Activated T-cell treated with anti-CD3 and anti-CD28 coated beads, Interleukin-2, amount 50 U/mL, for 24 hours (primary cell): ENCODE measurements at regions not wholly inside any gene's neighbourhood (a gene's known extent, or its start where the extent isn't known, plus 50 kb on each side); places are given as distances from the start of the nearest gene placed in this dataset.

Experiments used
- DNase-seq: peaks from one replicate; pipeline ENCODE4 v3.0.0-alpha.2; 2020
- H3K27ac Mint-ChIP-seq: 2 replicates; pipeline ENCODE4 v1.8.0; 2020; ENCODE audit warnings: mild to moderate bottlenecking, mixed read lengths
- H3K27me3 Mint-ChIP-seq: 2 replicates; pipeline ENCODE4 v1.8.0; 2020; ENCODE audit warnings: mixed read lengths
- H3K36me3 Mint-ChIP-seq: 2 replicates; pipeline ENCODE4 v1.8.0; 2020; ENCODE audit warnings: low read depth, mixed read lengths
- H3K4me1 Mint-ChIP-seq: 2 replicates; pipeline ENCODE4 v1.8.0; 2020; ENCODE audit warnings: low read depth, mixed read lengths
- H3K4me3 Mint-ChIP-seq: 2 replicates; pipeline ENCODE4 v1.8.0; 2020; ENCODE audit warnings: mild to moderate bottlenecking, moderate library complexity, mixed read lengths
- H3K9me3 Mint-ChIP-seq: 2 replicates; pipeline ENCODE4 v1.8.0; 2020; ENCODE audit warnings: mixed read lengths

- Mint-ChIP-seq H3K27me3 (peaks cover 16% of the 10 kb centered on the region), H3K9me3 (no peaks in the 10 kb centered on the region), H3K27ac (no peak overlapping the region), H3K36me3 (no peaks in the 10 kb centered on the region), H3K4me1 (no peaks in the 10 kb centered on the region), H3K4me3 (no peak overlapping the region)
- no peak for DNase-seq
Measured at GRCh38 chr6:132973514-132973993, 159.2 kb downstream of the RPS12 start.

GRCh38 chr6:132974122-132974521 is 159.8 kb downstream of the RPS12 start:
- H3K27me3 Mint-ChIP-seq, result peaks cover 16% of the 10 kb centered on the region
- no peak overlapping the region for H3K4me3 Mint-ChIP-seq
- H3K27ac Mint-ChIP-seq, result no peak overlapping the region
- DNase-seq, result no peak
- H3K4me1 Mint-ChIP-seq, result no peaks in the 10 kb centered on the region
- H3K36me3 Mint-ChIP-seq, result no peaks in the 10 kb centered on the region
- H3K9me3 Mint-ChIP-seq, result no peaks in the 10 kb centered on the region

- DNase-seq, result no peak
- Mint-ChIP-seq H3K4me3 (no peak overlapping the region), H3K27me3 (peaks cover 15% of the 10 kb centered on the region), H3K36me3 (no peaks in the 10 kb centered on the region), H3K4me1 (no peaks in the 10 kb centered on the region), H3K27ac (no peak overlapping the region), H3K9me3 (no peaks in the 10 kb centered on the region)
Measured at GRCh38 chr6:132977413-132977812, 163.0 kb downstream of the RPS12 start.

GRCh38 chr6:132978685-132979084 is 164.3 kb downstream of the RPS12 start:
- H3K36me3 Mint-ChIP-seq, result no peaks in the 10 kb centered on the region
- no peaks in the 10 kb centered on the region for H3K9me3 Mint-ChIP-seq
- H3K27me3 Mint-ChIP-seq, result peaks cover 18% of the 10 kb centered on the region
- H3K4me3 Mint-ChIP-seq, result no peak overlapping the region
- H3K4me1 Mint-ChIP-seq, result no peaks in the 10 kb centered on the region
- H3K27ac Mint-ChIP-seq, result no peak overlapping the region
- no peak for DNase-seq

GRCh38 chr6:132993738-132994137 is 179.4 kb downstream of the RPS12 start:
- DNase-seq, result no peak
- Mint-ChIP-seq H3K4me1 (no peaks in the 10 kb centered on the region), H3K27ac (no peak overlapping the region), H3K9me3 (peaks cover 2% of the 10 kb centered on the region), H3K36me3 (no peaks in the 10 kb centered on the region), H3K27me3 (peaks cover 2% of the 10 kb centered on the region), H3K4me3 (no peak overlapping the region)

GRCh38 chr6:132995009-132995408 is 180.6 kb downstream of the RPS12 start:
- Mint-ChIP-seq H3K36me3 (no peaks in the 10 kb centered on the region), H3K27ac (no peak overlapping the region), H3K4me3 (no peak overlapping the region), H3K27me3 (no peaks in the 10 kb centered on the region), H3K9me3 (no peaks in the 10 kb centered on the region), H3K4me1 (no peaks in the 10 kb centered on the region)
- DNase-seq, result no peak

GRCh38 chr6:132995432-132995831 is 181.1 kb downstream of the RPS12 start:
- Mint-ChIP-seq H3K4me3 (no peak overlapping the region), H3K36me3 (no peaks in the 10 kb centered on the region), H3K4me1 (no peaks in the 10 kb centered on the region), H3K27me3 (no peaks in the 10 kb centered on the region), H3K9me3 (no peaks in the 10 kb centered on the region), H3K27ac (no peak overlapping the region)
- DNase-seq, result no peak

- H3K27ac Mint-ChIP-seq, result no peak overlapping the region
- no peaks in the 10 kb centered on the region for H3K36me3 Mint-ChIP-seq
- no peak for DNase-seq
- no peaks in the 10 kb centered on the region for H3K9me3 Mint-ChIP-seq
- no peaks in the 10 kb centered on the region for H3K27me3 Mint-ChIP-seq
- no peaks in the 10 kb centered on the region for H3K4me1 Mint-ChIP-seq
- no peak overlapping the region for H3K4me3 Mint-ChIP-seq
Measured at GRCh38 chr6:132998418-132998817, 184.0 kb downstream of the RPS12 start.

- Mint-ChIP-seq H3K27ac (no peak overlapping the region), H3K4me3 (no peak overlapping the region), H3K9me3 (no peaks in the 10 kb centered on the region), H3K27me3 (no peaks in the 10 kb centered on the region), H3K36me3 (no peaks in the 10 kb centered on the region), H3K4me1 (no peaks in the 10 kb centered on the region)
- no peak for DNase-seq
Measured at GRCh38 chr6:133001040-133001565, 186.7 kb downstream of the RPS12 start.

GRCh38 chr6:133004304-133004884 is 190.0 kb downstream of the RPS12 start:
- Mint-ChIP-seq H3K36me3 (no peaks in the 10 kb centered on the region), H3K27ac (no peak overlapping the region), H3K4me1 (no peaks in the 10 kb centered on the region), H3K9me3 (no peaks in the 10 kb centered on the region), H3K27me3 (peaks cover 9% of the 10 kb centered on the region), H3K4me3 (no peak overlapping the region)
- no peak for DNase-seq

GRCh38 chr6:133012774-133013173 is 198.4 kb downstream of the RPS12 start:
- no peak overlapping the region for H3K4me3 Mint-ChIP-seq
- H3K27me3 Mint-ChIP-seq, result peaks cover 9% of the 10 kb centered on the region
- no peak overlapping the region for H3K27ac Mint-ChIP-seq
- no peaks in the 10 kb centered on the region for H3K4me1 Mint-ChIP-seq
- H3K9me3 Mint-ChIP-seq, result no peaks in the 10 kb centered on the region
- no peak for DNase-seq
- H3K36me3 Mint-ChIP-seq, result no peaks in the 10 kb centered on the region

GRCh38 chr6:133016631-133017030 is 202.3 kb downstream of the RPS12 start:
- Mint-ChIP-seq H3K4me3 (no peak overlapping the region), H3K27ac (no peak overlapping the region), H3K36me3 (no peaks in the 10 kb centered on the region), H3K4me1 (no peaks in the 10 kb centered on the region), H3K9me3 (no peaks in the 10 kb centered on the region), H3K27me3 (peaks cover 2% of the 10 kb centered on the region)
- no peak for DNase-seq

GRCh38 chr6:133017581-133017980 is 203.2 kb downstream of the RPS12 start:
- Mint-ChIP-seq H3K9me3 (no peaks in the 10 kb centered on the region), H3K27me3 (peaks cover 2% of the 10 kb centered on the region), H3K4me3 (no peak overlapping the region), H3K27ac (no peak overlapping the region), H3K36me3 (no peaks in the 10 kb centered on the region), H3K4me1 (no peaks in the 10 kb centered on the region)
- DNase-seq, result no peak

- DNase-seq, result no peak
- Mint-ChIP-seq H3K36me3 (no peaks in the 10 kb centered on the region), H3K4me3 (no peak overlapping the region), H3K27ac (no peak overlapping the region), H3K27me3 (no peaks in the 10 kb centered on the region), H3K4me1 (no peaks in the 10 kb centered on the region), H3K9me3 (peaks cover 5% of the 10 kb centered on the region)
Measured at GRCh38 chr6:133026705-133027104, 212.3 kb downstream of the RPS12 start.

GRCh38 chr6:133033263-133033662 is 207.9 kb upstream of the EYA4 start:
- DNase-seq, result no peak
- Mint-ChIP-seq H3K4me1 (no peaks in the 10 kb centered on the region), H3K27me3 (no peaks in the 10 kb centered on the region), H3K36me3 (no peaks in the 10 kb centered on the region), H3K4me3 (no peak overlapping the region), H3K27ac (no peak overlapping the region), H3K9me3 (no peaks in the 10 kb centered on the region)
